ENCODE measurements at regions not wholly inside any gene's neighbourhood (a gene's known extent, or its start where the extent isn't known, plus 50 kb on each side); places are given as distances from the start of the nearest gene placed in this dataset.
"Not testable (repeated sequence)": the region's sequence is repeated elsewhere in the genome, so short reads cannot be mapped to it uniquely, and the experiment has no call there.

- H3K4me3 ChIP-seq (replicated peaks in 1 of 2; ENCODE audit: low read depth in 2 of 2, low read length in 2 of 2) = no peak overlapping the region
- no peak for TF ChIP-seq CTCF (IDR thresholded peaks at IDR 0.05; ENCODE audit: low read depth, low read length)
- no peak for DNase-seq (ENCODE audit: low read depth in 2 of 2)
These were observed 1214.0 kb downstream of the ROBO2 start for GRCh38 chr3:78253860-78254259.

- no peak overlapping the region for H3K4me3 ChIP-seq (replicated peaks in 1 of 2; ENCODE audit: low read depth in 2 of 2, low read length in 2 of 2)
- DNase-seq (ENCODE audit: low read depth in 2 of 2) = peak; percentile 71 to 78
- TF ChIP-seq CTCF (IDR thresholded peaks at IDR 0.05; ENCODE audit: low read depth, low read length) = no peak
These were observed 1215.5 kb downstream of the ROBO2 start for GRCh38 chr3:78255403-78255802.

DNA sequence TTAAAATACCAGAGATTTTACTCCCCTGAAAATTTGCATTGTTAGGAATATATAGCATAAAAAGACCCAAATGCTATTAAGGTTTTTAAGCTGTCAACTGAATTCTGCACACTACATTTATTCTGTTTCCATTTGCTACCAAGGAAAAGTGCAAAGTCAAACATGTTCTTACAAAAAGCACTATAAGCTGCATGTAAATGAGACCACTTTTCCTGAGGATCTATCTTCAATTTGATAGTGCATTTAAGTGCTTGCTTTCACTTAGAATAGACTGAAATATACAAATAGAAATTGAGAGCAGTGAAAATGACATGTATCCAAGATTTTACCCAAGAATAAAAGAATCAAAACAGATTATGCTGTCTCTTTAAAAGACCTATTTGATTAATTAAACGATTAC is 1216.2 kb downstream of the ROBO2 start:
- TF ChIP-seq CTCF (IDR thresholded peaks at IDR 0.05; ENCODE audit: low read depth, low read length) = no peak

GRCh38 chr3:78257951-78258530 is 1218.1 kb downstream of the ROBO2 start:
- no peak for TF ChIP-seq CTCF (IDR thresholded peaks at IDR 0.05; ENCODE audit: low read depth, low read length)
- DNase-seq (ENCODE audit: low read depth in 2 of 2) = no peak
- H3K4me3 ChIP-seq (replicated peaks in 1 of 2; ENCODE audit: low read depth in 2 of 2, low read length in 2 of 2) = no peak overlapping the region

More for the DNA sequence above, 1216.2 kb downstream of the ROBO2 start:
- no peak overlapping the region for H3K4me3 ChIP-seq (replicated peaks in 1 of 2; ENCODE audit: low read depth in 2 of 2, low read length in 2 of 2)
- no peak for DNase-seq (ENCODE audit: low read depth in 2 of 2)

DNA sequence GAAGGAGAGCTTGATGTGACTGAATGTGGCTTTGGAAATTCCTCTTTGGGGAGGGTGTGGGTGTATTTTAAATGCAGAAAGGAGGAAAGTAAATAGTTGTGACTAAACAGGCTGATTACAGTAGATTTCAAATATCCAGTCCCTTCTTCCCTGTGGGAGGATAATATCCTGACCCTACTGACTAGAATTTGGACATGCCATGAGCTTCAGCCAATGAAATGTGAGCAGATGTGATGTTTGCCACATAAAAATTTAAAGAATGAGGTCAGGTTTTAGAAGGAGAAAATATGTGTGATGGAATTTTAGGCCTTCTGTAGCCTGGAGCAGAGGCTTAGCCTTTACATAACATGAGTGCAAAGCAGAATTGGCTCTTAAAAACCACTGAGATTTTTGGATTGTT is 1218.9 kb downstream of the ROBO2 start:
- no peak for TF ChIP-seq CTCF (IDR thresholded peaks at IDR 0.05; ENCODE audit: low read depth, low read length)
- H3K4me3 ChIP-seq (replicated peaks in 1 of 2; ENCODE audit: low read depth in 2 of 2, low read length in 2 of 2) = no peak overlapping the region
- DNase-seq (ENCODE audit: low read depth in 2 of 2) = peak; percentile 70 to 72

DNA sequence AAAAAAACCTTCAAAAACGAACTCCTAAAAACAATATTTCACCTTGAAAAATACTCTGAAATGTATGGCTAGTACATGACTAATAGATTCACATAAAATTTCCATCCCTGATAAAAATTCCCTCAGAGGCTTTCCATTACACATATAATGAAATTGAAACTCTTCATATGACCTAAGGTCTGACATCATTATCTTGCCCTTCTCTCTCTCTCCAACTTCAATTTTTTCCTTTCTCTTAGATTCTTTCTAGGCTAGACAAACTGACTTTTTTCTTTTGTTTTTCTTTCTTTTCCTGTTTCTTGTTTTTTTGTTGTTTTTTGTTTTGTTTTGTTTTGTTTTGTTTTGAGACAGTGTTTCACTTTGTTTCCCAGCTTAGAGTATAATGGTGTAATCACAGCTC is 1220.5 kb downstream of the ROBO2 start:
- TF ChIP-seq CTCF (IDR thresholded peaks at IDR 0.05; ENCODE audit: low read depth, low read length) = no peak
- no peak overlapping the region for H3K4me3 ChIP-seq (replicated peaks in 1 of 2; ENCODE audit: low read depth in 2 of 2, low read length in 2 of 2)
- no peak for DNase-seq (ENCODE audit: low read depth in 2 of 2)

GRCh38 chr3:78266550-78266949 is 1226.7 kb downstream of the ROBO2 start:
- DNase-seq (ENCODE audit: low read depth in 2 of 2) = peak in 1 of 2 donors; percentile 7
- not testable (repeated sequence) for H3K4me3 ChIP-seq (replicated peaks in 1 of 2; ENCODE audit: low read depth in 2 of 2, low read length in 2 of 2)

All from cardiac fibroblast (primary cell).